Stimulated activated CD4-positive, alpha-beta T cell treated with anti-CD3 and anti-CD28 coated beads, Interleukin-1b, Interleukin-23, amount 100 ng/mL, for 1 hour (primary cell): ENCODE measurements at regions not wholly inside any gene's neighbourhood (a gene's known extent, or its start where the extent isn't known, plus 50 kb on each side); places are given as distances from the start of the nearest gene placed in this dataset.
A peak's percentile ranks its signal among the peaks of the same experiment; 100 is the strongest.

ENCODE experiments used
- DNase-seq, 2 donors: peaks; one replicate each; pipeline ENCODE4 v3.0.0-alpha.2; 2020; ENCODE audit warnings: low read depth in 2 of 2

DNA sequence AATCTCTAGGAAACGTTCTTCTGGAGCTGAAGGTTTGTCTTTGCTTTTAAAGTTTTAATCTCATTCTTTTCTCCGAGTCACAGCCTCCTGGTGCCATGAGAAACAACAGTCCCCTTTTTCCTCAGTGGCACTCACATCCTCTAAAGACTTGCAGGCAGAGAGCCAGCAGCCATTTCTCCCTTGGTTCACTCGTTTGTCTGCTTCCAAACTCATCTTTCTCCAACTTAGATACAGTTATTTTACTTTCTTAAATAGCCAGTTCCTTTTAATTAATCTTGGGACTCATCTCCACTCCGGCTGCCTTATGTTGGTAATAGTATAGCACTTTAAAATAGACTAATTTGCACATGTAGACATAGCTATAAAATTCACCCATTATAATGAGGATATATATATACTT is 555.2 kb downstream of the FGF9 start:
- no peak for DNase-seq

DNA sequence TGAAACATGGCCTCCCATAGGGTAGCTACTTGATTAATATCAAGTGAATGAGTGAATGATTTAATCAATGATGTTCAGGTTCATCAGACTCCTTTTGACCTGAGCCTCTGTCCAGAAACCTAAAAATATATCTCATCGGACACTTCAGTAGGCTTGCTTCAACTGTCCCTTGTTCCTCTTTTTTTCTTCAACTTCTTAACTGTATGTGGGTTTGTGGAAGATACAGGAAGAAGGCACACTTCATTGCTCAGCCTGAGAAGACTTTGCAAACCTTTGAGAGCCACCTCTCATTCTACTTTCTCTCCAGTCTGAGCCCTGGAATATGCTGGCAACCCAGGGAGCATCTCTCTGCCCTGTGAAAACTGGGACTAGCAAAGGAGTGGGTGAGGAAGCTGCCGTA is 557.0 kb downstream of the FGF9 start:
- DNase-seq: no peak

DNA sequence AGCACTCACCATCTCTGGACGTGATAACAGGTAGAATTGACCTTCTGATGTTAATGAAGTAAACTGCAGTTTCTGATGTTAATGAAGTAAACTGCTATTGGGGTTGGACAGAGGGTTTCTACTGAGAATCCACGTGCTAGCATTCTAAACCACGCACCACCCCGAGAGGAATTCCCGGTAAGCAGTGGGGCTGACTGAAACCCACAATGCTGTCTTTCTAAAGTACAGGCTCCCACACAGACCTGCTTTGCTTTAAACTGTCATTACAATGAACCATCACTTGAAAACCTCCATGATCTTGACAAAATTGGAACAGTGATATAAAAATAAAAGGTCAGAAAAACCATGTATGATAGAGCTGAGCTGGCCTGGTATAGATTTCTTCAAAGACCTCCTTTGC is 559.0 kb downstream of the FGF9 start:
- DNase-seq: no peak

DNA sequence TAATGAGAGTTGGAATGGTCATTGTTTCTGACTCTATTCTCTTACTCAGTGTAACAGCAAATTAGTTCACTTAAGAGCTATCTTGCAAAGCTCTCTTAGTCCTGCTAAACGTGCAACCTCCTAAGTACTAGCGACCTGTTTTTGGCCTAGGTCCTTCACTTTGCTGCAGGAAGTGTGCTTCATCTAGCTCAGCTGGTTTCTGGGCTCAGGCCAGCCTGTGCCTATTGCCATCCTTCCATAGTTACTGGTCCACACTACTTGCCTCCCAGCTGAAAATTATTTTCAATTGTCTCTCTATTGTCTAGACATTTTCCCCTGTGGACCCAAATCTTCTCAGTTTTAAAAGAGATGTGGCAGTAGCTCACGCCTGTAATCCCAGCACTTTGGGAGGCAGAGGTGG is 561.3 kb downstream of the FGF9 start:
- DNase-seq: no peak

DNA sequence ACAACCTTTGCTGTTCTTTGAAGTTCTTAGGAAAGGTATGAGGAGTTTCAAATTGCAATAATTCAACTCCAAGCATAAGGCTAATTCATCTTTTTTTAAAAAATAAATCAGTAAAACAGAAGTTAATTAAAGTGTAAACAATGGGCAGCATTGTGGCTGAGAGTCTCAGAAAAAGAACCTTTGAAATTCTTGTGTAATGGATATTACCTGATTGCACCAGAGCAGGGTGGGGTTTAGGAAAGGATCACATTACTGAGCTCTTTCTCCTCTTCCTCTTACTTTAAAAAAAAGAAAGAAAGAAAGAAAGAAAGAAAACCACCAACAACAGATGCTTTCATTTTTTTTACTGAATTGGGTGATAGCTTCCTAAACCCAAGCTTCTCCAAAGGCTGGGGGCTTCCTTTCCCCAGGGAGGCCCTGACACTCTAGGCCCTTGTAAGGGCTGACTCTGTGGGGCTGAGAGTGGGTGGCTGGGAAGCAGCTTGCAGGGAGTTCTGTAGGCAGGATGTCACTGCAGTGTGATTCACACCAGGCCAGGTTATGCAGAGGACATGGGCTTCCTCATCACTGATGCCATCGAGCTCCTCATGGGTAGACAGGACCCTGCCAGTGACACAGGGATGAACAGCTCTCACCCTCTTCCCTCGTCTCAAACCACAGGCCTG is 564.5 kb downstream of the FGF9 start:
- DNase-seq: no peak

DNA sequence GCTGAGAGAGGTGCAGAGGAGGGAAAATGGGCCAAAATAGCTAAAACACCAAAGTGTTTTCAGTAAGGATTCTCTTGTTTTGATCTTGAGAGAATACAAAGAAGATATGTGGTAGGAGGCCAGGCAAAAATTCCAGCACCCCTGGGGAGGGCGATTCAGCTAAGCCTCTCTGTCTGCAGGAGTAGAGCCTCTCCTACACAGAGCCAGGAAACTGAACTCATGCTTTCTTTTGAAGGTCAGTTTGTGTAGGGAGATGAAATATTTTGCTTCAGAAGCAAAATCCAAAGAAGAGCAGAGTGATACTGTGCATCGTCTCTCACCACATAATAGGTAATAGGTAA is 565.0 kb downstream of the FGF9 start:
- no peak for DNase-seq

DNA sequence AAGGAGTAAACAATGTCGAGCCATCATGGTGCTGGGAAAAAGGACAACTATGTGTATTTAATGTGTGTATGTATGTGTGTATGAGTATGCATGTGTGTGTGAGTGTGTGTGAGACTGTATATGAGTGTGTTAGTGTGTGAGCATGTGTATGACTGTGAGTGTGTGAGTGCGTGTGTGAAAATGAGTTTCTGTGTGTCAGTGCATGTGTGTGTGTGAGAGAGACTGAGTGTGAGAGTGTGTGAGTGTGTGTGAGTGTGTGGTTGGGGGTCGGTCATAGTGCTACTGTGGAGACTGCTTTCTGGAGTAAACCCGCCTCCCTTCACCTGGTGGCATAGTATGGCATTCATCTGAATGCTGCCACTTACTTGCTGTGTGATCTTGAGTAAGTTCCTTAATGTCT is 567.4 kb downstream of the FGF9 start:
- DNase-seq: no peak

DNA sequence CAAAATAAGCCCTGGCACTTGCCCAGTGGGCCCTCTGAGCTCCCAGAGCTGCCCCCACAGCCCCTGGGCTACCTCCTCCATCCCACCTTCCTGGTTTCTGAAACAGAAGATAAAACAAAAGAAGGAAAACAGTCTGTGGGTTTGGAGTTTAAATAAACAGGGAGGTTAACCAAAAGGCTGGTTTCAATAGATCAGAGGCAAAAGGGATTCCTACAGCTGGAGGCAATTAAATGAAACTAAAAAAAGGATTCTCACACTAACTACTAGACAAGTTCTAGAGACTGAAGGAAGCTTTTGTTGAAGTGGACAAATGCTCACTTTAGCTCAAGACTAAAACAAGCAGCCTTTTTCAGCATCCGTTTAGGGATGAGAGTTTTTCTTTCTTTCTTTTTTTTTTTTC is 569.8 kb downstream of the FGF9 start:
- no peak for DNase-seq

DNA sequence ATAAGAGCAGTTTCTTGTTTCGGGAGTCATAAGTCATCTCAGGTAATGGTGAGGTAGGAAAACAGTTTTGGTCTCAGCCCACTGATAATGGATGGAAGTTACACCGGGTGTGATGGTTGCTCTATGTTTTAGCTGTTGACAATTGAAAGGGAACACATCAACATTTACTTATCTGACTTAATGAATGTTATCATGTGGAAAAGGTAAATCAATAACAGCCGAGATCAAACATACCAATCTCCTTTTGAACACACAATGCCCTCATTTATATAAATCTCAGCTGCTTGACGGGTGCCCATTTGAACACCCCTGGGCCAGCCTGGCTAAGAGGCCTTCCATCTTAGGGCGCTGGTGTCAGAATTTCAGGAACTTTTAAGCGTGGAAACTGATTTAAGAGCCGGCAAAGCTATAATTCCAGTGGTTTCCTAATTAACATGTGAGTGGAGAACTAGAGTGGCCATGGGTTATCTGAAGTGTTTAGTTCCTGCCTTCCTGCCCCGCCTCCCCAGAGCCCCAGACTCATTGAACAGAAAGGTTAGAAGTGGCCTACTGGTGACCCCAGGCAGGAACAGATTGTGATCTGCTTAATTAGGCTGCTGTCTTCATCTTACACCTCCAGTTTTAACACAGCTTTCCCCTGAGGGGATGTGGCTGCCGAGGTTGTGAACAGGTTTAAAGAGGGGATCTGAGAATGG is 572.7 kb downstream of the FGF9 start:
- no peak for DNase-seq

DNA sequence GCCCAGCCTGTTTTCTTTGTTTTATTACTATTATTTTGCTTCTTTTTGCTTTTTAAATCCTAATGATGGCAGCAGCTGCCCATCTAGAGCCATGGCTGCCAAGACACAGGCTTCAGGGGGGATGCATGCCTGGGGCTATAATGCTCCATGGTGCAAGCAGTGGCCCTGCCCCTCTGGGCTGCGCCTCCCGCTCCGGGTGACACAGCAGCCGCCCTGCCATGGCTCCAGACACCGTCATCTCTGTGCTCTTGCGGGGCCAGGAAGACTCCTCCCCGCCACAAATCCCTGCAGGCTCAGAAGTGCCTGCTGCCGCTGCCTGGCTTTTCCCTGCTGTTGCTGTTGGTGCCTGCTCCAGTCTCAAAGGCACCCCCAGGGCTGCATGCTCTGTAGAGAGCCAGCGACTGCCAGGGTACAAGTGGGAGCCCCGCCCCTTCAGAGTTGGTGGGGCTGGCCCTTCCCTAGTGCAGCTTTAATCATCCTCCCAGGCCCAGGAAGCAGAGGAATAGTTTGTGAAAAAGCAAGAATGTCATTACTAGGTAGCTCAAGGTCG is 581.5 kb downstream of the FGF9 start:
- no peak for DNase-seq

DNA sequence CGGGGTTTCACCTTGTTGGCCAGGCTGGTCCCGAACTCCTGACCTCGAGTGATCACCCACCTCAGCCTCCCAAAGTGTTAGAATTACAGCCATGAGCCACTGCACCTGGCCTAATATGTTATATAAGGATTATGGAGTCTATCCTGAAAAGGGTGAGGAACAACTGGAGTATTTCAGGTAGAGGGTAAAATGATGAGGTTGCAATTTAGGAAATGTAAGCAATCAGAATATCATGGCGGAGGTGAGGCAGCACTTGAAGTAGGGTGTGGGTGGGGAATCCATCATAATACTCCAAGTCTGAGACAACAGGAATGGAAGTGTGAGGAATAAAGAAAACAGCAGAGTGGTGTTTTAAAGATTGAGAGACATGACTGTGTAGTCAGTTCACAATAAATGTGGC is 582.2 kb downstream of the FGF9 start:
- DNase-seq: no peak

DNA sequence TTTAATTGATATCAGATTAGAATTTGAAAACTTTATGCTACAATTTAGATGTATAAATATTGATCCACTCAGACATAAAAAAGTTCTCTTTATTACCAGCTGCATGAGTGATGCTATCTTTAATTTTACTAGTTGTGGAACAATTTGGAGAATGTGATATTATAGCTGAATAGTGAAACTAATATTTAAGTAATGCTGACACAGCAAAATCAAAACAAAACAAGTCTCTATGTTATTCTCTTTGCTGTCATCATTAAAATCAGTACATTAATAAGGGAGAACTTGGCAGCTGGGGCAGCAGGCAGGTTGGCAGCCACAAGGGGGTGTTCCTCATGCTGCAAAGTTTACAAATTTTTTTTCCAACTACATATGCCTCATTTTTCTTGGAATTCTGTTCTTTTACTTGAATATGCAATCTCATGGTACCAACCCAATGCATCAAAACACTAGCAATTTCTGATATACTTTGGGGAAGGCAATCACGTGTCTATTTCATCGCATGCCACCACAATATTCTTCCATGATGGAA is 585.3 kb downstream of the FGF9 start:
- DNase-seq: no peak

DNA sequence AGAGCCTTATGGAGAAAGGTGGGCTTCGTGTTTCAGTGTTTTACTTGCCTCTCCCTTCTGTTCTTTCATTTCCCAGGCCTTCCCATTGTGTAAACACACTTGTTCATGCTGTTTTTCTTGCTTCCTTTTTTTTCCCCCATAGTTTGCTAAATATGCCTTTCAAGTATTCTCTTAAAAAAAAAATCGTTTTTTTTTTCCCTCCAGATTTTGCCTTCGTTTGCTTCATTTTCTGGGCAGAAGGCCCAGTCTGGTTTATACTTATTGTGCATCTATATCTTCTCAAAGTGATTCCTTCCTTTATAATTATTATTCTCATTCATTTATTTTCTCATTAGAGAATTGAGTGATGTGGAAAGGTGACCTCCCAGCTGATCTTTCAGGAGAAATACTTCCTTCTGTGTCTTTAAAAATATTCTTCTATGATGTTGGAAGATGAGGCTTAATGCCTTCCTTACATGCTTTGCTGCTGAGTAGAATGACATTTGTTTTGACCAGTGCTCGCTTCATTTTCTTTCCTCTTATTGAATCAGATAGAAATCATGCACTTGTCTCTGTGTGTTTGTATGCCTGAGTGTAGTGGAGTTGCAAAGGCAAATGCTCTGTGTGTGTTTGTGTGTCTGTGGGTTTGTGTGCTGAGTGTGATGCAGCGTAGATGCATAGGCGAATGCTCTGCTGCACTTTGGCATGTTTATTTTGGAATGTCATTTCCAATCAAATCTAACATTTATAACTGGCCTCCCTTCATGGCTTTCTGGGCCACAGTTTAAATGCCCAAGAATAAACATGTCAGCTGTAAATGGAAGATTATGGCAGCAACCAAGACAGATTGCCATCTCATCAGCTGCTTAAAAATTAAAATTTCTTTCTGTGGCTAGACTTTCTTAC is 591.4 kb downstream of the FGF9 start:
- DNase-seq: no peak

DNA sequence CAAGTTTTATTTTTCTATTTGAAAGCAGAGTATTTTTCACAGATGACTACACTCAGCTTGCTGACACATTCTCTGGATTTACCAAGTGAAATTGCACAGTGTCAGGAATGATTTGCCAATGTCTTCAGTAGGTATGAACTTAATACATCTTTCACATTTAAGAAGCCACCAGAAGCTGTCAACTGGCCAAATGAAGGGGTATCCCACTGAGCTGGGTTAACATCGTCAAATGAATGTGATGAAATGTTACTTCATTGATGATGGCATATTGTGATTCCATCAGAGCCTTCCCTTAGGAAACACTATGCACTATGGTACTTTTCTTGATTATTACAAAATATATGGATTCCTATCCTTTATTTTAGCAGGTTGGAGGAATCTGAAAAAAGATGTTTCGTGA is 592.3 kb downstream of the FGF9 start:
- DNase-seq: no peak

DNA sequence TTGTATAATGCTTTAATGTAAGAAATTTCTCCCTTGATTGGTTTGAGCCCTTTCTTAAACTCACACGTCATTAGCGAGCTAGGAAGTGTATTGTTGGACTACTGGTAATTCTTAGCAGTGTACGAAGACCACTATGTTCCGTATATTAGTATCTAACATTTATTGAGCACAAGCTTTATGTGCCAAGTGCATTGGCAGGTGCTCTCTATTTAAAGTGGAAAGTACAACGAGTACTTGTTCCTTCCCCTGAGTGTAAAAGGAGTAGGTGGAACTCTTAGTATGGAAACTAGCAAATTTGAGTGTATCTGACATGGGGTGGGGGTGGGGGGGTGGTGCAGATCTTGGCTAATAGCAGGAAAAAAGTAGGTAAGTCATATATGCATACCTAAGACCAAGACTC is 594.7 kb downstream of the FGF9 start:
- no peak for DNase-seq

DNA sequence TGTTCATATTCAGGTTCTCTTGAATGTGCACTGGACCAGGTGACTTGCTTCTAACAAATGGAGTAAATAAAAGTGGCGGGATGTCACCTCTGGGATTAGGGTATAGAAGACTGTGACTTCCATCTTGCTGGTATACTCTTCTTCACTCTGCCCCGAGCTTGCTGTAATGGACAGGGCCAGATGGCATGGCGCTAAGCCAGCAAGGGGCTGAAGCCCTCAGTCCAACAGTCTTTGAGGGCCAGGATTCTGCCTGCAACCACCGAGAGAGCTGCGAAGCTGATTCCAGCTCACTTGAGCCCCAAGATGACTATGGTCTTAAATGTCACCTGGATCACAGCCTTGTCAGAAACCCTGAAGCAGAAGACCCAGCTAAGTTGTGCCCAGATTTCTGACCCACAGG is 600.0 kb downstream of the FGF9 start:
- no peak for DNase-seq

DNA sequence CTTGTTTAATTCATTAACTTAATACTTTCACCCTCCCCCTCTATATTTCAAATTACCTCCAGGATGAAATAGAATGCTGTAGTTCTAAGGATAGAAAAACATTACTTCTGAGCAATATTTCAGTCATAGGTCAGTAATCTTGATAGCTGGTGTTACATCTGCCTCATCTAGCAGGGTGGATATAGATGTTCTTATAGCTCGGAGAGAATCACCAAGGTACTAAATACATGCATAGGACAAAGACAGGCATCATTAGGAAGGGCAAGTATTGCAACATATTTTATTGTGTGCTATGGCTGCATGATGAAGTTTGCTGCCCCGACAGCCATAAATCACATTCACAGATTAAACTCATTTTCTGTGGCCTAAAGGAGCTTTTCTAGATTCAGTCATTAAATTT is 601.0 kb downstream of the FGF9 start:
- DNase-seq: no peak

DNA sequence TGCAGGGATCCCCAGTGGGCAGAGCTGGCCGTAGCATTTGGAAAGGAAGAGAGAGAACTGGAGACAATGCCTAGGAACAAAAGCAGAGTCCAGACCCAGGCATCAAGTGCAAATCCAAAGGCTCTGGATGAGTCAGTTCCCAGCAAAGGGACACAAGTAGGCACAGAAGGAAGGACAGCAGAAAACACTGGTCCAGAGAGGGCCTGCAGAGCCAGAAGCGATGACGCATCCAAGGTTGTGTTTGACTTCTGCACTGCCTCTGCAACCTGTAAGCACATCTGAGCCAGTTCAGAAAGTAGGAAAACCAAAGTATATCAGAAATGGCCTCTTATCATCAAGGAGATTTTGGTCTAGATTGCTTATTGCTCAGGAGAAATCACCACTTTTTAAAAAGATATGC is 604.5 kb downstream of the FGF9 start:
- no peak for DNase-seq

DNA sequence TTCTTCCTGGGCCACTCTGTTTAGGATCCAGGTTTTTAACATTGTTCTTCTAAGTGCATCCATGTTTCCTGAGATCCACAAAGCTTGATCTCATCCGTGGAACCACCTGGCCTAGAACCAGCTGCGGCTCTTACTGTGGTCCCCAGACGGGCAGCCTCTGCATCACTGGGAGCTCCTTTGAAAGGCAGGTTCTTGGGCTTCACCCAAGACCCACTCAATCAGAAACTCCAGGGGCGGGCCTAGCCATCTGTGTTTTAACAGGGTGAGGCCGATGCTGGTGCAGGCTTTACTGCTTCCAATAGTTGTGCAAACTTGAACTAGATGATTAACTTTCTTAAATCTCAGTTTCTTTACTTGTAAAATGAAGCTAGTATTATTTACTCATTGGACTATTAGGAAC is 605.7 kb downstream of the FGF9 start:
- no peak for DNase-seq

DNA sequence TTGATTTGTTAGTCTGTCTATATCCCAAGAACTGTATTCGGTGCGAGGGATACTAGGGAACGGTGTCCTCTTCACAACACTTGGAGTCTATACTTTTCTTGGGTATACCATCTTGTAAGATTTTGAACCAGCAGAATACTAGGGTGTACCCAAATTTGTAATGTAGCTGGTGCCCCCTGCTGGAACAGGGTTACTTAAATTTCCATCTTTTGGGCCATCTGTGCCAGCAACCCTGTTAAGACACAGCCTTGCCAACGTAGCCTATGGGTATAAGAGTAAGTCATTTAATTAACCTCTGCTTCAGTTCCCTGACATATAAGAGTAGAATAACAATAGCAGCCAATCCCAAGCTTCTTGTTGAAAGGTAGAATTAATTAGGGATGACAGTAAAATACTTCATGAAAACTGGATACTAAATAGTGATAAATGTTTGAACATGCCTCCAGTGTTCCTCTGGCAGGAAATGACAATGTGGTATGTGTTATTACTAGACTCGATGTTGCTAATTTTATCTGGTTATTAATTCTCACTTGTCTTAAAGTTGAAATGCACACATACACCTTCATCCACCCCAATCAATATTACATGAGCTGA is 607.6 kb downstream of the FGF9 start:
- peak; percentile 34 to 47 for DNase-seq

DNA sequence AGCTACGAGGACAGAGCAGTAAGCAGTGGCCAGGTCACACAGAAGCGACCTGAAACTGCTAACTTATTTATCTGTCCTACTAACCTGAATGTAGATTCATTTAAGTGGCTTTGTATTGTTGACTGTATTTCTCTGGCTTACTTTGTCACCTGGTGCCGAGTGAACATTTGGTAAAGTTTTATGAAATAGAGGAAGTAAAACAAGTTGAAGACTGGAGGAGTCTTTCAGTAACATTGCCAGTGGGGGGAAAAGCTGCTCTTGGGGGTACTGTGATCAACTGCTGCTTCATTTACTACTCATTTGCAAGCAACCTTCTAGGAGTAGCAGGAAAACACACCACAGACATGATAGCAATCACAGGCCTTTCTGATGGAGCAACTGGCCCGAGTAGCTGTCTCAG is 615.0 kb downstream of the FGF9 start:
- no peak for DNase-seq

DNA sequence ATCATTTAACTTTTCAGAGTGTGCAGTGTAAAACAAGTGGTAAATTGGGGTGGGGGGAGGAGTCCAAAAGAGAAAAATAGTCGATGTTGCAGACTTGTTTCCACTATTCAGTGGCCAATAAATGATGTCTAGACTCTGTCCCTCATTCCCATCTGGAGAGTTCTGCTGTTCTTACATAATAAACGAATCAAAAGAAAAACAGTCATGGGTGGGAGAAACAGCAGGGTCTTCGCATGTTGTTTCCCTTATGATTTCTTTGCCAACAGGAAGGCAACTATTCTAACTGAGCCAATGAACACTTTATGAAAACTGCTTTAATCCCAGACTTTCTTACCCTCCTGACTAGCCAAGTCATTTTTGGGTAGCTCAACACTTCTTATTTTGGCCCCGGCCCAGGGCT is 615.5 kb downstream of the FGF9 start:
- DNase-seq: no peak
